ENCODE measurements at regions not wholly inside any gene's neighbourhood (a gene's known extent, or its start where the extent isn't known, plus 50 kb on each side); places are given as distances from the start of the nearest gene placed in this dataset.

- H3K27me3 ChIP-seq, result no peaks in the 10 kb centered on the region
- H3K9me3 ChIP-seq, result no peaks in the 10 kb centered on the region
- no peak overlapping the region for H3K4me3 ChIP-seq
- H3K4me1 ChIP-seq, result no peaks in the 10 kb centered on the region
- no peak for TF ChIP-seq CTCF (IDR thresholded peaks at IDR 0.05)
- intact Hi-C loops (cut with DNase I; ENCODE audit: low total_unique reads), result no loop called here
- no peak overlapping the region for H3K27ac ChIP-seq
- DNase-seq, result no peak
- H3K36me3 ChIP-seq, result no peaks in the 10 kb centered on the region
Measured at GRCh38 chr18:72444798-72445155, 99.4 kb downstream of the CBLN2 start.

GRCh38 chr18:72444111-72444797 lies 99.9 kb downstream of the CBLN2 start:
- no peaks in the 10 kb centered on the region for H3K9me3 ChIP-seq
- no peak for DNase-seq
- no peaks in the 10 kb centered on the region for H3K36me3 ChIP-seq
- no peaks in the 10 kb centered on the region for H3K4me1 ChIP-seq
- intact Hi-C loops (cut with DNase I; ENCODE audit: low total_unique reads), result no loop called here
- no peaks in the 10 kb centered on the region for H3K27me3 ChIP-seq
- H3K4me3 ChIP-seq, result no peak overlapping the region
- TF ChIP-seq CTCF (IDR thresholded peaks at IDR 0.05), result no peak
- H3K27ac ChIP-seq, result no peak overlapping the region

GRCh38 chr18:72436401-72436800 lies 107.7 kb downstream of the CBLN2 start:
- DNase-seq, result no peak
- H3K9me3 ChIP-seq, result no peaks in the 10 kb centered on the region
- intact Hi-C loops (cut with DNase I; ENCODE audit: low total_unique reads), result no loop called here
- H3K27ac ChIP-seq, result no peak overlapping the region
- no peaks in the 10 kb centered on the region for H3K27me3 ChIP-seq
- H3K4me3 ChIP-seq, result no peak overlapping the region
- no peaks in the 10 kb centered on the region for H3K4me1 ChIP-seq
- no peaks in the 10 kb centered on the region for H3K36me3 ChIP-seq
- TF ChIP-seq CTCF (IDR thresholded peaks at IDR 0.05), result no peak

GRCh38 chr18:72433756-72434155 lies 110.4 kb downstream of the CBLN2 start:
- H3K36me3 ChIP-seq, result no peaks in the 10 kb centered on the region
- H3K27ac ChIP-seq, result no peak overlapping the region
- no peaks in the 10 kb centered on the region for H3K4me1 ChIP-seq
- TF ChIP-seq CTCF (IDR thresholded peaks at IDR 0.05), result no peak
- no peak overlapping the region for H3K4me3 ChIP-seq
- H3K9me3 ChIP-seq, result no peaks in the 10 kb centered on the region
- DNase-seq, result no peak
- no peaks in the 10 kb centered on the region for H3K27me3 ChIP-seq
- intact Hi-C loops (cut with DNase I; ENCODE audit: low total_unique reads), result no loop called here

- no peaks in the 10 kb centered on the region for H3K4me1 ChIP-seq
- no peaks in the 10 kb centered on the region for H3K27me3 ChIP-seq
- DNase-seq, result no peak
- no peak for TF ChIP-seq CTCF (IDR thresholded peaks at IDR 0.05)
- H3K9me3 ChIP-seq, result no peaks in the 10 kb centered on the region
- no peak overlapping the region for H3K4me3 ChIP-seq
- no peaks in the 10 kb centered on the region for H3K36me3 ChIP-seq
- intact Hi-C loops (cut with DNase I; ENCODE audit: low total_unique reads), result no loop called here
- no peak overlapping the region for H3K27ac ChIP-seq
Measured at GRCh38 chr18:72427721-72428120, 116.4 kb downstream of the CBLN2 start.

- H3K9me3 ChIP-seq, result no peaks in the 10 kb centered on the region
- no peak for TF ChIP-seq CTCF (IDR thresholded peaks at IDR 0.05)
- intact Hi-C loops (cut with DNase I; ENCODE audit: low total_unique reads), result no loop called here
- H3K4me1 ChIP-seq, result no peaks in the 10 kb centered on the region
- DNase-seq, result no peak
- no peak overlapping the region for H3K4me3 ChIP-seq
- no peak overlapping the region for H3K27ac ChIP-seq
- H3K27me3 ChIP-seq, result no peaks in the 10 kb centered on the region
- no peaks in the 10 kb centered on the region for H3K36me3 ChIP-seq
Measured at GRCh38 chr18:72419914-72420313, 124.2 kb downstream of the CBLN2 start.

Data from tibial artery (tissue), 4 donors.